ENCODE measurements at regions not wholly inside any gene's neighbourhood (a gene's known extent, or its start where the extent isn't known, plus 50 kb on each side); places are given as distances from the start of the nearest gene placed in this dataset.

- intact Hi-C loops (cut with DNase I; ENCODE audit: low total_unique reads) (no loop called here), in situ Hi-C loops (cut with MboI; ENCODE audit: low pct_ligation_motif_present in 1 of 4, low pct_unique_long_range_greater_than_20kb in 1 of 4, low sequenced_read_pairs in 3 of 4) (no loop called here)
- Histone ChIP-seq H3K4me1 (no peaks in the 10 kb centered on the region), H3K36me3 (no peaks in the 10 kb centered on the region), H3K27me3 (no peaks in the 10 kb centered on the region), H3K9me3 (no peaks in the 10 kb centered on the region), H3K27ac (no peak overlapping the region), H3K4me3 (no peak overlapping the region)
- no peak for DNase-seq
- 83 to 90% methylated on average over 6 of the region's 6 CpGs for WGBS, 2 donors (ENCODE audit: low coverage in 1 of 2)
- TF ChIP-seq EP300 (IDR thresholded peaks at IDR 0.05; ENCODE audit: low read depth) (no peak), CTCF (IDR thresholded peaks at IDR 0.05) (no peak), POLR2A (IDR thresholded peaks at IDR 0.05) (no peak), POLR2AphosphoS5 (IDR thresholded peaks at IDR 0.05) (no peak)
Observed at GRCh38 chr21:25334046-25334730, 273.1 kb downstream of the MRPL39 start.

DNA sequence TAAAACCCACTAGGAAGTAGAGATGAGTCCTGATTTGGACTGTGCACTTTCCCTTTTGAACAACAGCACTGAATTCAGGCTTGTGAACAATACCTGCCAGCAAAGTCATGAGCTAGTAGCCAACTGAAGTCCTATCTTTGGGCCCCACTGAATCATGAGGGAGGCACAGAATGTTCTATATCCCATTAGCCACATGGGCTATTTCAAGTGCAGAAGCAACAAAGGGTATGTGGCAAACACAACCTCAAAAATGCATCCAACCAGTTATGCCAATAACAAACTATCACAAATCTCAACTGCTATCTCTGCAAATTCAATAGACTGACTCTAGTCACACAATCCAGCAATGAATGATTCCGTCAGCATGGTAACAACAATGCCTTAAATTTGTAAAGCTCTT is 276.0 kb downstream of the MRPL39 start:
- no peak overlapping the region for H3K4me3 ChIP-seq
- H3K9me3 ChIP-seq = no peaks in the 10 kb centered on the region
- WGBS, 2 donors (ENCODE audit: low coverage in 1 of 2) = 73 to 97% methylated on average over 1 of the region's 1 CpG

DNA sequence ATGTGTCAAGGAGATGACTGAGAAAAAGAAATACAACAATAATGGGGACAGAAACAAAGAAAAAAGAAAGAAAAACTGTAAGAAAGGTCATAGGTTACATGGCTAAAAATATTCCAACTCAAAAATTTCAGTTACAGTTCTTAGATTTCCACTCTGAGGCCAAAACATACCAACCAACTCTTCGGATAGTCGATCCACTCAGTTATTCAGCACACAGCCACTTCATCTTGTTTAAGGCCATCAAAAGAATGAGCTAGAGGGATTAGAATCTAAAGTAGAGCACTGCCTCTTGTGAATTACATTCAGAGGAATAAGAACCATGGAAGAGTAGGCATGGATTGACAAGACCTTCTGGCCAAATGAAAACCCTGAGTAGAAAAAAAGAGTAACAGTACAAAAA is 277.0 kb downstream of the MRPL39 start:
- intact Hi-C loops (cut with DNase I; ENCODE audit: low total_unique reads) = no loop called here
- DNase-seq = no peak
- H3K4me3 ChIP-seq = no peak overlapping the region
- TF ChIP-seq POLR2A (IDR thresholded peaks at IDR 0.05) (no peak), EP300 (IDR thresholded peaks at IDR 0.05; ENCODE audit: low read depth) (no peak), POLR2AphosphoS5 (IDR thresholded peaks at IDR 0.05) (no peak), CTCF (IDR thresholded peaks at IDR 0.05) (no peak)
- H3K27me3 ChIP-seq = no peaks in the 10 kb centered on the region
- WGBS, 2 donors (ENCODE audit: low coverage in 1 of 2) = 71 to 90% methylated on average over 1 to 2 of the region's 2 CpGs
- no peaks in the 10 kb centered on the region for H3K36me3 ChIP-seq
- in situ Hi-C loops (cut with MboI; ENCODE audit: low pct_ligation_motif_present in 1 of 4, low pct_unique_long_range_greater_than_20kb in 1 of 4, low sequenced_read_pairs in 3 of 4) = no loop called here
- H3K4me1 ChIP-seq = no peaks in the 10 kb centered on the region
- H3K9me3 ChIP-seq = no peaks in the 10 kb centered on the region
- H3K27ac ChIP-seq = no peak overlapping the region

More for the DNA sequence above, 276.0 kb downstream of the MRPL39 start:
- in situ Hi-C loops (cut with MboI; ENCODE audit: low pct_ligation_motif_present in 1 of 4, low pct_unique_long_range_greater_than_20kb in 1 of 4, low sequenced_read_pairs in 3 of 4) = no loop called here
- H3K27me3 ChIP-seq = no peaks in the 10 kb centered on the region
- intact Hi-C loops (cut with DNase I; ENCODE audit: low total_unique reads) = no loop called here
- TF ChIP-seq POLR2A (IDR thresholded peaks at IDR 0.05) (no peak), CTCF (IDR thresholded peaks at IDR 0.05) (no peak), EP300 (IDR thresholded peaks at IDR 0.05; ENCODE audit: low read depth) (no peak), POLR2AphosphoS5 (IDR thresholded peaks at IDR 0.05) (no peak)
- H3K36me3 ChIP-seq = no peaks in the 10 kb centered on the region
- DNase-seq = no peak
- no peaks in the 10 kb centered on the region for H3K4me1 ChIP-seq
- no peak overlapping the region for H3K27ac ChIP-seq

DNA sequence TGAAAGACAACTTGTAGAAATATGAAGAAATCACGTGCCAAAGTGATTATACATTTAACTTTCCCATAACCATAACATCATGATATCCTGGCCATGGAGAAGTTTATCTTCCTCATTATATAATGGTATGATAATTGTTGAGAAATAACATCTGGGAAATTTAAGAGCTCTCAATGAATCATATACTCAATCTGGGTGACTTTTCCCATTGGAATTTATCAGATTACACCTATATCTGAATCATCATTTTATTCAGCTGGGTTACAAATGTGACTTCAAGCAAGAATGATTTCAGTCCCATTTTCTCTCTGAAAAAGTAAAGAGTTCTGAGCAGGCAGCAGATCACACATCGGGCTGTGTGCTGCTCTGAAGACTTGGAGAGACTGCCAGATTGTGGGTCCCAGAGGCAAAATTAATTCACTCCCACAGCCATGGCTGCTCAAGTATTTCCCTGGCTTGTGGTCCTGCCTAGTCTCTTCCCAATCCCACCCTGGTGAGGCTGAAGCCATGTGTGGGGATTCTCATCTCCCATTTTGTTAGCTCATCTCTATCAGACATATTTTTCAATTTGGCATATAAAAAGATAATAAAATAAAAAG is 278.0 kb downstream of the MRPL39 start:
- TF ChIP-seq POLR2A (IDR thresholded peaks at IDR 0.05) = no peak
- no peak for TF ChIP-seq CTCF (IDR thresholded peaks at IDR 0.05)
- TF ChIP-seq POLR2AphosphoS5 (IDR thresholded peaks at IDR 0.05) = no peak
- no peak for TF ChIP-seq EP300 (IDR thresholded peaks at IDR 0.05; ENCODE audit: low read depth)
- H3K9me3 ChIP-seq = no peaks in the 10 kb centered on the region
- no peak for DNase-seq
- no peaks in the 10 kb centered on the region for H3K4me1 ChIP-seq
- intact Hi-C loops (cut with DNase I; ENCODE audit: low total_unique reads) (no loop called here), in situ Hi-C loops (cut with MboI; ENCODE audit: low pct_ligation_motif_present in 1 of 4, low pct_unique_long_range_greater_than_20kb in 1 of 4, low sequenced_read_pairs in 3 of 4) (no loop called here)
- H3K4me3 ChIP-seq = no peak overlapping the region
- WGBS, 2 donors (ENCODE audit: low coverage in 1 of 2) = 46 to 57% methylated on average over 2 of the region's 2 CpGs
- no peaks in the 10 kb centered on the region for H3K36me3 ChIP-seq
- H3K27ac ChIP-seq = no peak overlapping the region
- no peaks in the 10 kb centered on the region for H3K27me3 ChIP-seq

Data from transverse colon (tissue), 4 donors.